HG02763 (cell line): ENCODE measurements at regions not wholly inside any gene's neighbourhood (a gene's known extent, or its start where the extent isn't known, plus 50 kb on each side); places are given as distances from the start of the nearest gene placed in this dataset.
"Not testable (repeated sequence)": the region's sequence is repeated elsewhere in the genome, so short reads cannot be mapped to it uniquely, and the experiment has no call there.

ENCODE experiments used
- ATAC-seq: cut with Tn5 transposase; IDR thresholded peaks from one replicate; pipeline ENCODE4 v1.9.1; 2021; ENCODE audit warnings: mild to moderate bottlenecking, moderate library complexity; ENCODE audit not compliant: unreplicated experiment

DNA sequence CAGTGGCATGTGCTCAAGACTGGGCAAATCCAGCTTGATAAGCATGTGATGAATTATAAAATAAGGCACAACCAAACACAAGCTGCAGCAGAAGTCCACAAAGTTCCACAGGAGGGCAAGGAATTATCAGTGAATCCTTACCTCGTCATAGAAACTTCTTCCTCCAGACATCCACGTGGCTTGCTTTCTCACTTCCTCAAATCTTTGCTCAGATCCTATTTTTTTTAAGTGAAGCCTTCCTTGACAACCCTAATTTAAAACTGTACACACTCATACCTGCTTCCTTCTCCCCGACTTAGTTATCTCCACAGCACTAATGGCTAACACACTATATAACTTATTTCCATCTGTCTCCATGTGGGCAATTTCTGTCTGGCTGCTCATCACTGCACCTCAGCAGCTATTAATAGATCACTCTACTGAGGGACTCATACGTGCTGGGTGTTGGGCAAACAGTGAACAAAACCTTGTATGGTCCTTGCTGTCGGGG lies 320.7 kb downstream of the KLF13 start:
- not testable (repeated sequence) for ATAC-seq

DNA sequence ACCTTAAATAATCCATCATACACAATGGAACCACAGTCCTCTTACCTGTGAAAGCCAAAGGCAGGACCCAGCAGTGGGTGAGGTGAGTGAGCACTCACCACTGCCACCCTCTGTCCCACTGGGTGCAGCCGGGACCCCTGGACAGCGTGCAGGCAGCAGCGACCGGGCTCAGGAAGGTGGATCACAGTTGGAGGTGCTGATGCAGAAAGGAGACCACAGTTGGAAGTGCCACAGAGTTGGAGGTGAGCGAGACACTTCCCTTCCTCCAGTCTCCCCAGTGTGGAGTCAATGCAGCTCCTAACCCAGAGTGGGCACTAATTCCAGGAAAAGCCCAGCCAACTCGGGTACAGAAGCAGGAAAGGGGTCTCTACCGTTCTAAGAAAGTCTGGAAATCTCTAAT lies 323.0 kb downstream of the KLF13 start:
- not testable (repeated sequence) for ATAC-seq

DNA sequence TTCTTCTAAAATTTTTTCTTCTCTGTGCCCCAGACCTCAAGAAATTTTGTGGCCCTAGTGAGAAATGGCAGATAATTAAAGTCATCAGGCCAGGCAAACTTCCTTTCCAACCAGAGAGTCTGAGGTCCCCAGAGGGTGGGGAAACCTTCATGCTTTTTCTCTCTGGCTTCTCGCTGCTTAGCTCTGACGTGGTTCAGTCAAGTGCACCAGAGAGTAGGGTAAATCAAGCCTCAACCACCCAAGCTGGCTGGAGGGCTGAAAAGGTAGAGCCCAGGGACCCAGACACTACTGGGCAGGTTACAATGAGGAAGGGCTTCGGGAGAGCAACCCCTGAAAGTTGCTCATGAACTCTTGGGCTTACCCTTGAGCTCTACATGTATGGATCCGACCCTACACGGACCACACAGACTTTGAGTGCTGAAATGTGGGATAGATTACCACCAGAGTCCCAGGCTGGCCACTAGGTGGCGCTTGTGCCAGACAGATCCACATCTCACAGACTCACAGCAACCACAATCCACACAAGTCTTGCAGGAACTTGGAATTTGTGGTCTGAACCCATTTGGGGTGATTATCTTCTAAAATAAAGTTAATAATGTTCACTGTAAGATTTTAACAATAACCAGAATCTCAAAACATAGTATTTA lies 323.5 kb downstream of the KLF13 start:
- not testable (repeated sequence) for ATAC-seq

DNA sequence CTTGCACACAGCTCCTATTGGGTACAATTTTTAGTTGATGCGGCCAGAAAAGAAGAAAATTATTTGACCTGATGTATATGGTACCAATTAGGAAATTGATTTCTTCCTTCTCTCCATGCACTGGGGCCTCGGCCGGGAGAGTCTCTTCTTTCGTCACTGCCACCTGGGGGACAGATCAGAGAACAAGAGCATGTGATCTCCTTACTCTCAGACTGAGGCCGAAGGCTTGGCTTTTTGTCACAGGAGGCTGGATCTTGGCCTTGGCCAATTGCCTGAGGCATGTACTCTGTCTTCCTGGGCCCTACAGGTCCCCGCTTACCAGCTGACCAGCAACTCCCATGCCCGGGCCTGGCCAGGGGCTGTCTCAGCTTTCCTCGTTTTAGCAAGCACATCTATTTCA lies 330.3 kb downstream of the KLF13 start:
- not testable (repeated sequence) for ATAC-seq

DNA sequence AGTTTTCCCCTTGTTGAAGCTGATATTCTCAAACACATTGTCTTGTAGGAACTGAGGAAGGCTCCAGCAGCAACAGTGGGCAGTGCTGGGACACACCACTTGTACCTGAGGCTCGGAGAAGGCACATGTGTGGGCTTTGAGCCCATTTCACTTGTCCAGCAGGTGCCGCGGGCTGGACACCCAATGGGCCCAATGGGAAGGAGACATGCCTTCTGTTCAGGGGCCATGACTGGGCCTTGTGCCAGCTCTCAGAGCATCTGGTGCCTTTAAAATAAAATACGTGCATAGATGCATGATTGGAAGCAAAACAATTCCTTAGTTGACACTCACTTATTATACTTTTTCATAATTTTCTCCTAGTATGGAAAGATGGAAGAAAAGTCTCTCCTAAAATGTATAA lies 334.2 kb downstream of the KLF13 start:
- no peak for ATAC-seq

GRCh38 chr15:31665732-31666131 lies 339.1 kb downstream of the KLF13 start:
- ATAC-seq = not testable (repeated sequence)

- ATAC-seq = not testable (repeated sequence)
Measured at GRCh38 chr15:31669158-31669908, 342.7 kb downstream of the KLF13 start.

DNA sequence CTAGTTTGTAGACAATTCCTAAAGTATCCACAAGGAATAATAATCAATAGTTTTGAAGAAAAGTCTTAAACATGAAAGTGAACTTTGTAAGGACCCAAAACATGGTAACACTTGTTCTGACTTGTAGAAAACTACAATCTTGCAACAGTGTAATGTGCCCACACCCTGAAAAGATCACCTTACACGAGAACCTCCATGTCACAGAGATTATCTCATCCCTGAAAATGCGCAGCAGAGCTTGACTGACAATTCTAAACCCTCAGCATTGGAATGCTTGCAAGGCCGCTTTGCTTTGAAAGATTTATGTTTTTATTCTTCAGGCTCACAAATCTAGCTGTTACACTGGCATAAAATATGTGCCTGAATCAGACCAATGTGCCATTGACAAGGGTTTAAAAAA lies 346.6 kb downstream of the KLF13 start:
- ATAC-seq = not testable (repeated sequence)

GRCh38 chr15:31681529-31682259 lies 348.6 kb upstream of the CHRNA7 start:
- ATAC-seq = not testable (repeated sequence)

- ATAC-seq = not testable (repeated sequence)
Measured at GRCh38 chr15:31687088-31687487, 343.2 kb upstream of the CHRNA7 start.

DNA sequence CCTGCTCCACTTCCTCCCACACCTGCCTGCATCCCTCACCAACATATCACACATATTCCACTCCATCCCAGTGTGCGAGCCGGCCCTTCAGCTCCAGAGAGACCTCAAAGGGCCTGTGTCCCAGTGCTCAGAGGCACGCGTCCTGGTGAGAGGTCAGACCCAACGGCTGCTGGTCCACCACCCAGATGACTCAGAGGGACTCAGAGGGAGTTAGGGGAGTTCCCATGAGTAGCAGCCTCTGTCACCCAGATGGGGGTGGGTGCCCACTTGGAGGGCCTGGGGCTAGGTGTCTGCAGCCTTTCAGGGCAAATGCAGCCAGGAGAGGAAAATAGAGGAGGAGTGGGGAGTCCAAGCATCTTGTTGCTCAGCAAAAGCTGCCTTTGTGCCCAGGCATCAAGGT lies 333.8 kb upstream of the CHRNA7 start:
- ATAC-seq = not testable (repeated sequence)

- ATAC-seq = not testable (repeated sequence)
Measured at GRCh38 chr15:31705076-31705678, 325.1 kb upstream of the CHRNA7 start.

DNA sequence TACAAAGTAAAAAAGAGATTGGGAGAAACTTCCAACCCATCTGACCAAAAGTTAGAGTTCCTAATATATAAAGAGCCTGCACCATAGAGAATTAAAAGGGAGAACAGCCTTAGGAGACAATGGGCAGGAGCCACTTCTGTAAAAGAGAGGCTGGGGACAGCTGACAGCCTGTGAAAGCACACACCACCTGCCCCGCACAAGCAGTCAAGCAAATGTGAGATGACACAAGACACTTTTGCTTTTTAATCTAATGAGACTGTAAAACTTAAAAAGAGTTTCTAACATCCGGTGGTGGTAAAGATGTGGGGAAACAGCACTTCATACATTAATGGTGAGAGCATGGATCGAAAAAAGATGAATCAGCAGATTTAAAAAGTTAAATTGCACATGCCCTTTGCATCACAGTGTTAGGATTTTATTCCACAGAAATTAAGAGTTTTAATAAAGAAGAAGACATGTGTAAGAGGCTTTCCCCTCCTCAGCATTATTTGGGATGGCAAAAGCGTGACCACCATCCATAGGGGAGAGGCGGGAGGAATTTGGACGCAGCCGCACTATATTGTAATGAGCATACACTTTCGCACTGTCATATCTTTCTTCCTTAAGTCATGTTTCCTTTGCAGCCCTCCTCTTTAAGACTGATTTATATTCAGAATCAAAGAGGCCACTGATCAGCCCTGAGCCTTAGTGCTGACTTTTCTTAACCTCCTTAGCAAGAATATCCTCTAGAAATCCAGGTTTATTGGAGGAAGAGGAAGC lies 322.2 kb upstream of the CHRNA7 start:
- ATAC-seq = peak; percentile 43

DNA sequence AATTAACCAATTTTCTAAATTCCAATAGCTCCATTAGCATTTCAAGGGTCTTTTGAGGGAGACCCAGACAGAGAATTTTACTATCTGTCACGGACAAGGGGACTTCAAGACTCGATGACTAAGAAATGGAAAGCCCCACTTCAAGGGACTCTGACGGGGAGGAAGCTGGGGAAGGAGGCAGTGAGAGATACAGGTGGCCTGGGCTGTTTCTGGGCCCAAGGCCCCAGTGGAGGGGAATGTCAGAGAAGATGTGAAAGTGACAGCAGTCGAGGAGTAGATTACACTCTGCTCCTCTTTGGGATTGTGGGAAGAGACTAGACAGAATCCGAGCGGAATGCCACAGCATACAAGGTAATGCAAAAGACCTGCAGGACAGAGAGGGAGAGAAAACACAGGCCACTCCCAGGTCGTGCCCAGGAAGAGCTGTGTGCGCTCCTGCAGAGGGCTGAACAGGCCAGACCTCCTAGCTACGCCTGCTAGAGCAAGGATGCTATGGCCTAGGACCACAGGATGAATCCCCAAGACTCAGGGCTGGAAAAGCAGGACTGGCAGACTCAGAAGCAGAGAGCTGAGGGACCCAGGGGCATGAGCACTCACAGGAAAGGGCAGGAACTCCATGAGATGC lies 321.5 kb upstream of the CHRNA7 start:
- ATAC-seq = peak; percentile 67

DNA sequence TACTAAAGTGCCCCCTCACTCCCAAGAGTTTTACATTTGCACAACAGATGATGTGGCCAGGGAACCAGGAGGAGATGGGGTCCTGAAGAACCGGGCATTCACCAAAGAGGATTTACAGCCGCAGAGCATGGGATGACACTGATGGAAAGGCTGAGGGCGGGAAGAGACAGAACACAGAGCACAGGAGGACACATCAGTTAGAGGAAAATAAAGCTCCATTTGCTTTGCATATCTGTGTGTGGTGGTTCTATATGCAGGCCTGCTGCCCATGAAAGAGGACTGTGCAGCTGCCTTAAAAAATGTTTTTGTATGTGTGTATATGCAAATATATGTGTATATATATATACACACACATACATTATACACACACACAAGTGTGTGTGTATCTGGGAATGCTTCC lies 320.8 kb upstream of the CHRNA7 start:
- not testable (repeated sequence) for ATAC-seq

GRCh38 chr15:31710806-31711205 lies 319.5 kb upstream of the CHRNA7 start:
- not testable (repeated sequence) for ATAC-seq

DNA sequence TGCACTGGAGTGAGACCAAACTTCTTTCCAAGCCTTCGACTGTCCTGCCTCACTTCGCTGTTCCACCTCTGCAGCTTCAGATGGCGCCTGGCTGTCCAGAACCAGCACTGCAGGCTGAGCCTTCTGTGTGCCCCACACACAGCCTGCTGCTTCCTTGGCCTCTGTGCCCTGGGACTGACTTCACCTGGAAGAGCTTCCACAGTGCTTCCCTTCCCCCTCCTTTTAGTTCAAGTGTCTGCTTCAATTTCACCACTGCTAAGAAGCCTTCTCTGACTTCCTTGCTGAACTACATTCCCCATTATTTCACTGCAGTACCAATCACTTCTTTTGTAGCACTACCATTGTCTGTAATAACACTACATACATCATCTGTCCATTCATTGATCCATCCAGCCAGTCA lies 315.1 kb upstream of the CHRNA7 start:
- not testable (repeated sequence) for ATAC-seq

DNA sequence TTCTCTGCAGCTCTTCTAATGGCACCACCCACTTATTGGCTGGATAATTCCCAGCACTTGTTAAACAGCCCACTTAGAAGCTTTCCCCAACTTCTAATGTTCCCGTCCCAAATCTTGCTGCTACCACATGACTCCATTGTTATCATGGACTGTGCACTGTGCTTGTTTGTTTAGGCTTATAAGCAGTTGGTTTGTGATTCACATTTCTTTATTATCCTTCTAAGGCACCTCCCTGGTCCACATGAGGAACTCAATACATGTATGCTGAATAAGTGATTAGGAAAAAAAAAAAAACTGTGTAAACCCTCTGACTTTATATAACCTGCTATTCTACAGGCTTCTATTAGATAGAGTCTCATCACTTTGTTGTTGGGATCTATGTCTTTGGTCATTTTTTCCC lies 311.7 kb upstream of the CHRNA7 start:
- ATAC-seq = not testable (repeated sequence)

- ATAC-seq = not testable (repeated sequence)
Measured at GRCh38 chr15:31719396-31720022, 310.8 kb upstream of the CHRNA7 start.
